Central memory CD8-positive, alpha-beta T cell (primary cell): ENCODE measurements at regions not wholly inside any gene's neighbourhood (a gene's known extent, or its start where the extent isn't known, plus 50 kb on each side); places are given as distances from the start of the nearest gene placed in this dataset.

Experiments
- ATAC-seq: fragments of 150-1000 bp; cut with Tn5 transposase; replicated peaks from 2 replicates; pipeline ENCODE4 v1.10.0; 2022; ENCODE audit warnings: mild to moderate bottlenecking, moderate FRiP score, moderate number of reproducible peaks; ENCODE audit not compliant: poor library complexity, severe bottlenecking; ENCODE audit errors: extremely low read depth
- DNase-seq, 2 donors: peaks; one replicate each; pipeline ENCODE4 v3.0.0; 2021; ENCODE audit warnings: low spot score in 2 of 2
- H3K27ac Mint-ChIP-seq: one replicate; pipeline ENCODE4 v1.8.0; 2022; ENCODE audit warnings: low read depth, mild to moderate bottlenecking, moderate library complexity, mixed read lengths
- H3K27me3 Mint-ChIP-seq: one replicate; pipeline ENCODE4 v1.8.0; 2022; ENCODE audit warnings: mixed read lengths
- H3K36me3 Mint-ChIP-seq: one replicate; pipeline ENCODE4 v1.8.0; 2022; ENCODE audit warnings: mild to moderate bottlenecking, moderate library complexity, mixed read lengths; ENCODE audit not compliant: insufficient read depth
- H3K4me1 Mint-ChIP-seq: one replicate; pipeline ENCODE4 v1.8.0; 2022; ENCODE audit warnings: mixed read lengths
- H3K4me3 Mint-ChIP-seq: one replicate; pipeline ENCODE4 v1.8.0; 2022; ENCODE audit warnings: mild to moderate bottlenecking, moderate library complexity, mixed read lengths
- H3K9me3 Mint-ChIP-seq: one replicate; pipeline ENCODE4 v1.8.0; 2022; ENCODE audit warnings: mixed read lengths

DNA sequence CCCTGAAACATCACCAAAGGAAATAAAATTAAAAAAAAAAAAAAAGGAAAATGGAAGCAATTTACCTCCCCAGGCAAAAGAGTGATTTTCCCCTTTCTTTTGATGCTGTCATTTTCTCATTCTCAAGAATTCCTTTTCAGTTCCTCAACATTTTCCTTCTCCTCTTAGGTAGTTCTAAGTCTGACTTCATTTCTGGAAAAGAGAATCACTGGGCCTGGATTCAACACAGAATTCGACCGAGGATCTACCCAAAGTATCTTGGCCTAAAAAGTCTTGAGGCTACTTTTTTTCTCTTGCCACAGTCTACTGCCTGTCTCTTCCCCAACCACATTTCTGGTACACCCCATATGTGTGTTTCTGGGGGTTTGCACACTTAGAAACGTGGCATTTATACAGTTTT is 717.8 kb upstream of the TBX3 start:
- H3K27ac Mint-ChIP-seq, result no peak overlapping the region
- H3K4me3 Mint-ChIP-seq, result no peak overlapping the region
- no peaks in the 10 kb centered on the region for H3K27me3 Mint-ChIP-seq
- peaks cover 1% of the 10 kb centered on the region for H3K9me3 Mint-ChIP-seq
- no peaks in the 10 kb centered on the region for H3K4me1 Mint-ChIP-seq
- H3K36me3 Mint-ChIP-seq, result no peaks in the 10 kb centered on the region
- DNase-seq, result no peak
- ATAC-seq, result no peak

DNA sequence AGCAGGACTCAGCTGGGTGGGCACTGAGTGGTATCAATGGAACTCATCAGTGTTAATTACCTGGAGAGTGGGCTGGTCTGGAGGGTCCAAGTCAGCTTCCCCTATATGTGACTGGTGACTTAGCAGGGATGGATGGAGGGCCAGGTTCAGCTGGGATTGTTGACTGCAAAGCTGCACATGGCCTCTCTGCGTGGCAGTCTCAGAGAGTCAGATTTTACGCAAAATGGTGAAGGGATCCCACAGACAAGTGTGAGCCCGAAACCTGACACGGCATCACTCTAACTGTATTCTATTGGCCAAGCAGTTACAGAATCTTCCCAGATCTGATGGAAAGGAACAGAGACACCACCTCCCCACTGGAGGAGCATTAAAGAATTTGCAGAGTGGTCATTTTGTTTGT is 716.0 kb upstream of the TBX3 start:
- Mint-ChIP-seq H3K4me3 (no peak overlapping the region), H3K4me1 (no peaks in the 10 kb centered on the region), H3K27ac (no peak overlapping the region), H3K36me3 (no peaks in the 10 kb centered on the region), H3K9me3 (peaks cover 15% of the 10 kb centered on the region), H3K27me3 (no peaks in the 10 kb centered on the region)
- DNase-seq (no peak), ATAC-seq (no peak)

DNA sequence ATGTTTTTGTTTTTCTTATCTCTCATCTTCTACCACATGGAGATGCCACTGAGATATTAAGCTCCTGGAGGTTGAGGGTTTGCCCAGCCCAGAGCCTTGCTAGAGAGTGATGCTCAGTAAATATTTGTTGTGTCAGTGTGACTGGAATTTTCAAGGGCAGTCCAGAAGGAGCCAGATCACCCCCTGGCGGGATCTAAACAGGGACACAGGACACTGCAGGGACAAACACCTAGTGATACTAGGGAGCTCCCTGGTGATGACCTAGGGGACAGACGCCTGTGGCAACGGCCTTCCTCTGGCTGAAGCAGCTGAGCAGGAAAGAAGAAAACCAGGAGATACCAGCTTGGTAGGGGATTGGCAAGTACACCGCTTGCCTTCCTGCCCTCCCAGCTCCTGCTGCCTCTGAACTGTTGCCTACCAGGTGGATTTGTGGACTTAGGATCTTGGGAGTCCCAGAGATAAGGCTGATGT is 714.4 kb upstream of the TBX3 start:
- Mint-ChIP-seq H3K4me1 (no peaks in the 10 kb centered on the region), H3K9me3 (peaks cover 24% of the 10 kb centered on the region), H3K36me3 (no peaks in the 10 kb centered on the region), H3K4me3 (no peak overlapping the region), H3K27me3 (no peaks in the 10 kb centered on the region), H3K27ac (no peak overlapping the region)
- ATAC-seq (no peak), DNase-seq (no peak)

DNA sequence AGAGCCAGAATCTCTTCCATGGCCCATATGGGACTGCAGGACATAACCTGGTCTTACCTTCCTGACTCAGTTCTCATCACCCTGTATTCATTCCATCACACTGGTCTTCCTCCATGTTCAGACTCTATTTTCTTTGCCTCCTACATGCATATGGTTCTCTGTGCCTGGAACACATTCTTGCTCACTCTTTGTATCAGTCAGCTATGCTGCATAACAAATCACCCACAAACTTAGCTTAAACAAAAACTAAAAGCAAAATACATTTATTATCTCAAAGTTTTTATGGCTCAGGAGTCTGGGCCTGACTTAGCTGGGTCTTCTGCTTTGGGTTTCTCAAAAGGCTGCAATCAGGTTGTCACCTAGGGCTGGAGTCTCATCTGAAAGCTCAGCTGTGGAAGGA is 712.6 kb upstream of the TBX3 start:
- H3K9me3 Mint-ChIP-seq, result peaks cover 24% of the 10 kb centered on the region
- H3K36me3 Mint-ChIP-seq, result no peaks in the 10 kb centered on the region
- ATAC-seq (no peak), DNase-seq (no peak)
- H3K4me3 Mint-ChIP-seq, result no peak overlapping the region
- no peaks in the 10 kb centered on the region for H3K4me1 Mint-ChIP-seq
- no peaks in the 10 kb centered on the region for H3K27me3 Mint-ChIP-seq
- no peak overlapping the region for H3K27ac Mint-ChIP-seq

DNA sequence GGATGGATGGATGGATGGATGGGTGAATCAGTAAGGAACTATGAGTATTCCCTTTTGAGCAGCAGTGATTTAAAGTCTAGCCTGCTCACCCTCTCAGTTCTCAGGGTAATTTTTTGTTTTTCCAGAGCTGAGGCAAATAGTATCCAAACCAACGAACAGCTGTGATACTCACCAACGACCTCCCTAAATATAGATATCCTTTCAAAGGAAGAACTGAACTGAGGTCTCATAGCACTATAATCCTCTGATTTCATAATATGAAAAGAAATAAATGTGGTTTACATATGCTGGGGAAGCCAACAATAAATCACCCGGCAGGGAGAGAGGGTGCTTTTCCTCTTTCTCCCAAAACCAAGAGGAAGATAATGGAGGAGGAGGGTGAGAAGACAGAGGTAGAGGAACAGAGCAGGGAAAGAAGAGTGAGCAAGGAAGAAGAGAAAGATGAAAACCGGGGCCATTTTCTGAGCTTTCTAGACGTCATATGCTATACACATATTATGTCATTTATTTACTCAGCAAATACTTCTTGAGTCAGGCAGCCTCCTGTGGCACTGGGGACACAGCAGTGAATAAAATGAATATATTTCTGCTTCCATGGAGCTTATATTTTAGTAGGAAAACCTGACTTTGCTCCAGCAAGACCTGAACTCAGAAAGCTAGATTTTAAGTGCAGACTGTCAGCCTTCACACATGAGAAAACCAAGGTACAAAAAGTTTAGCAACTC is 710.7 kb upstream of the TBX3 start:
- no peak for ATAC-seq
- Mint-ChIP-seq H3K4me3 (no peak overlapping the region), H3K36me3 (no peaks in the 10 kb centered on the region)

DNA sequence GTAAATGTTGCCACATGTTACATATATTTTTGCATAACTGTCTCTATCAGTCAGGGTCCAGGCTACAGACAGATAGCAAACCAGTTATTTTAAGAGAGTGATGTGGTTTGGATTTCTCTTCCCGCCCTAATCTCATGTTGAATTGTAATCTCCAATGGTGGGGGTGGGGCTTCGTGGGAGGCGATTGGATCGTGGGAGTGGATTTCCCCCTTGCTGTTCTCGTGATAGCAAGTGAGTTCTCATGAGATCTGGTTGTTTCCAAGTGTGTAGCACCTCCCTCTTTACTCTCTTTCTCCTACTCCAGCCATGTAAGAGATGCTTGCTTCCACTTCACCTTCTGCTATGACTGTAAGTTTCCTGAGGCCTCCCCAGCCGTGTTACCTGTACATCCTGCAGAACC is 704.2 kb upstream of the TBX3 start:
- no peak overlapping the region for H3K27ac Mint-ChIP-seq
- peaks cover 26% of the 10 kb centered on the region for H3K9me3 Mint-ChIP-seq
- no peak for ATAC-seq
- no peaks in the 10 kb centered on the region for H3K36me3 Mint-ChIP-seq
- no peaks in the 10 kb centered on the region for H3K27me3 Mint-ChIP-seq
- DNase-seq, result no peak
- H3K4me3 Mint-ChIP-seq, result no peak overlapping the region
- no peaks in the 10 kb centered on the region for H3K4me1 Mint-ChIP-seq

More for the DNA sequence above, 710.7 kb upstream of the TBX3 start:
- peaks cover 30% of the 10 kb centered on the region for H3K9me3 Mint-ChIP-seq
- no peaks in the 10 kb centered on the region for H3K27me3 Mint-ChIP-seq
- no peaks in the 10 kb centered on the region for H3K4me1 Mint-ChIP-seq
- DNase-seq, result no peak
- no peak overlapping the region for H3K27ac Mint-ChIP-seq

DNA sequence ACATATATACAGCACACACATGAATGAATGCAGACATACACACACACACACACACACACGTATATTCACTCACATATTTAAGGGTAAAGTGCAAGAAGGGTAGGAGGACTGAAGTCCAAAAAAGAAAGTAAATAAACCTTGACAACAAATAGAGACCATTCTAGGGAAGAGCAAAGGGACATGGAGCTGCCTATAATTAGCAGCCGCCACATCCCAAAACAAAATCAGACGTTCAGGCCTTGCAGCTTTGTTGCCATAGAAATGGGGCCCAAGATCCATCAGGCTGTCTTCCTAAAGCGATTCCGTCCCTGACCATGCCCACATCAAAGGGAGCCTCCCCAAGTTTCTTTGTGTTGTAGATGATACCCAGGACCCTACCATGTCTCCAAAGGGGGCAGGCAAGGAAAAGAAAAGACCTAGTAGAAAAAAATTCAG is 703.5 kb upstream of the TBX3 start:
- H3K27me3 Mint-ChIP-seq, result no peaks in the 10 kb centered on the region
- H3K27ac Mint-ChIP-seq, result no peak overlapping the region
- H3K36me3 Mint-ChIP-seq, result no peaks in the 10 kb centered on the region
- H3K9me3 Mint-ChIP-seq, result peaks cover 26% of the 10 kb centered on the region
- no peak for ATAC-seq
- no peak for DNase-seq
- H3K4me1 Mint-ChIP-seq, result no peaks in the 10 kb centered on the region
- no peak overlapping the region for H3K4me3 Mint-ChIP-seq

DNA sequence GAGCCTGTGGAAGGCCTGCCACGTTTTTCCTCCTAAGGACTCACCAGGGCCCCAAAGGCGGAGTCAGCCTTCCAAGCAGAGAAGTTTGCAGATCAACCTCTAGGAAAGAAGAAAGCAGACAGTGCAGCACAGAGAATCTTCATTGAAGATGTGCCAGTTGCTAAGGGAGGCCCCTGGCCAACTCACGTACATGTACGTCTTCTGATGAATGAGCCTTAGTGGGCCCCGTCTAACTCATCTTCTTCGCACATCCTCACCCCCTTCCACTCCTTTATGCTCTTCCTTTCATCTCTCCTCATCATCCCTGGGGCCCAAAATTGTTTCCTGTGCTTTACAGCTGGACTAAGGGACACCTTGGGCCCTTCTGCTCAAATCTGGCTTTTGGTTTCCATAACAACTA is 703.0 kb upstream of the TBX3 start:
- H3K4me3 Mint-ChIP-seq, result no peak overlapping the region
- no peaks in the 10 kb centered on the region for H3K27me3 Mint-ChIP-seq
- H3K36me3 Mint-ChIP-seq, result no peaks in the 10 kb centered on the region
- no peak for DNase-seq
- peaks cover 28% of the 10 kb centered on the region for H3K9me3 Mint-ChIP-seq
- H3K4me1 Mint-ChIP-seq, result no peaks in the 10 kb centered on the region
- H3K27ac Mint-ChIP-seq, result no peak overlapping the region
- no peak for ATAC-seq

DNA sequence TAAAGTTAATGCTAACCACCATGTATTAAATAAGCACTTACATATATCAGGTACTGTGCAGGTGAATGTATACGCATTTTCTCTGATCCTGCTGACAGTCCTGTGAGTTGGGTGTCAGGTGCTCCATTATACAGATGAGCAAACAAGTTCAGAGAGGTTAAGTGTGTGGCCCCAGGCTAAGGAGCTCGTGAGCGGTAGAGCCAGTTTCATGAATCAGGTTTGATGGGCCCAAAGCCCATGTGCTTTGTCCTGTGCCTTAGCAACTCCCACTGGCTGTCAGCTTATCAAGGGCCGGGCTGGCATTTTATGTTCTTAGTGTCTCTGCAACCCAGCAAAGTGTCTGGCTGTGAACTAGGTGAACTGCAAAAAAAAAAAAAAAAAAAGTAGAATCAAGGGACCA is 701.2 kb upstream of the TBX3 start:
- ATAC-seq (no peak), DNase-seq (no peak)
- H3K9me3 Mint-ChIP-seq, result peaks cover 36% of the 10 kb centered on the region
- no peaks in the 10 kb centered on the region for H3K27me3 Mint-ChIP-seq
- H3K27ac Mint-ChIP-seq, result no peak overlapping the region
- H3K4me1 Mint-ChIP-seq, result no peaks in the 10 kb centered on the region
- no peak overlapping the region for H3K4me3 Mint-ChIP-seq
- H3K36me3 Mint-ChIP-seq, result no peaks in the 10 kb centered on the region

DNA sequence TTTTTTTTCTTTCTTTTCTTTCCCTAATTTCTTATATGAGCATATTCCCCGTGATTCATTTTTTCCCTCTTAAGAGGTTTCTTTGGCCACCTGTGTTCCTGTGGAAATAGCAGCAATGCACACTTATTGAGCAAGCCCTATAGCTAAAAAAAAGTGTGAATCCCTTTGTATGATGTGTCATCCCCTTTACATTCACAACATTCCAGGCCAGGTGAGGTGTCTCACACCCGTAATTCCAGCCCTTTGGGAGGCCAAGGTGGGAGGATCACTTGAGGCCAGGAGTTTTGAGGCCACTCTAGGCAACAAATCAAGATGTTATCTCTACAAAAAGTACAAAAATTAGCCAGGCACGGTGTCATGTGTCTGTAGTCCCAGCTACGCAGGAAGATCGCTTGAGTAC is 700.4 kb upstream of the TBX3 start:
- H3K36me3 Mint-ChIP-seq, result no peaks in the 10 kb centered on the region
- H3K9me3 Mint-ChIP-seq, result peaks cover 37% of the 10 kb centered on the region
- no peak overlapping the region for H3K4me3 Mint-ChIP-seq
- H3K27me3 Mint-ChIP-seq, result no peaks in the 10 kb centered on the region
- H3K4me1 Mint-ChIP-seq, result no peaks in the 10 kb centered on the region
- no peak for ATAC-seq
- no peak for DNase-seq
- no peak overlapping the region for H3K27ac Mint-ChIP-seq

DNA sequence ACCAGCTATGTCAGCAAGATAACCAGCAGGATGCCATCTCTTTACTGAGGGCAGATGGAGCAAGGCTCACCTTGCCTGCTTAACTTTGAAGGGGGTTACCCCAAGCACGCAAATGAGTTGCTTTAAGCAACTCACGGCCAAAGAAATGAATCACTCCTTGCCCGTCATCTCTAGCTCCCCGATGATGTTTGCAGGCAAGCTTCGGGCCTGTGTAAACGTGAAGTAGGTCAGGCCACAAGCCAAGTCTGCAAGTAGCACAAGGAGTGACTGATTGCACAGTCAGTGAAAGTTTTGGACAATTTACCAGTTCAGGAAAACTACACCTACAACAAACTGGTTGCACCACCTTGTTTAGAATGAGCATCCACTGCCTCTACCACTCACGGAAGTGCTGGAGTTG is 699.7 kb upstream of the TBX3 start:
- ATAC-seq, result no peak
- no peaks in the 10 kb centered on the region for H3K4me1 Mint-ChIP-seq
- H3K36me3 Mint-ChIP-seq, result no peaks in the 10 kb centered on the region
- H3K27ac Mint-ChIP-seq, result no peak overlapping the region
- DNase-seq, result no peak
- no peak overlapping the region for H3K4me3 Mint-ChIP-seq
- H3K9me3 Mint-ChIP-seq, result peaks cover 33% of the 10 kb centered on the region
- H3K27me3 Mint-ChIP-seq, result no peaks in the 10 kb centered on the region

DNA sequence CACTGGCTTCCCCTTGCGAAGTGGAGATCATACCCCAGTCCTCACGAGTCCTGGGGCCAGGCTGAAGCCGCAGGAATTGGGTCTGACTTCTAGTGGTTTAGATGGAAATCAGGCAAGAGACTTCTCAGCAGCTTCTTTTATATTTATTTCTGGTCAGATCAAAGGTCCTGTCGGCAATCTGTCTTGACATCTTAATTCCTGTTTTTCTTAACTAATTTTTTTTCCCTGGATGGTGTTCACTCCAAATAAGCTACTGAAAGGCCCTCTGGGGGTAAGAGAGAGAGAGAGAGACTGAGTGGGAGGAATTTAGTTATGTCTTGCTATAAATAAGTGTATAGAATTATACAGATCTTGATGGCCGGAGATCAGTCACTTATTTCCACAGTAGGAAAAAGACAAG is 698.7 kb upstream of the TBX3 start:
- Mint-ChIP-seq H3K36me3 (no peaks in the 10 kb centered on the region), H3K9me3 (peaks cover 36% of the 10 kb centered on the region), H3K4me1 (no peaks in the 10 kb centered on the region), H3K27ac (no peak overlapping the region), H3K4me3 (no peak overlapping the region), H3K27me3 (no peaks in the 10 kb centered on the region)
- no peak for DNase-seq
- no peak for ATAC-seq

DNA sequence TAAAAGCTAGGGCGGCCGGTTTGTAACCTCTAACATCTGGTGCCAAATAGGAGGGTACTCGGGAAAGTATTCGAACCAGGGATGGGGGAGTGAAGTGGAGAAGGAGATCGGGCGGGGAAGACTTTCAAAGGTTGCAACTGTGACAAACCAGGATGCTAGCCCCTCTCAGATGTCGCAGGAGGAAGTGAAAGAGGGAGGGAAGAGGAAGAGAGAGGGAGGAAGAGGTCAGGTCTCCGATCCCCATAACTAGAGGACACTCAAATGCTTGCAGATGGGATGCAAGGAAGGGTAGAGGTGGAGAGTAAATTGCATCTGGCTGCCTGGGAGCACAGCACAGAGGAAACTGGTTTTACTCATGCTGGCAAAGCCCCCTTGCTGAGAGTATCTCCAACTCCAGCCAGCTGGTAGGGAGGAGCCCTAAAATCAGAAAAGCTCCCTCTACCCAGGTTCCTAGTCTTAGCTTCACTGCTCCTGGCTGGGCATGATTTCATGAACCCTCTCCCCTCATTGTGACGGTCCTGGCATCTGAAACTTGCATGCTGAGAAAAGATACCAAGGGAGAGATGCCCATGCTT is 696.7 kb upstream of the TBX3 start:
- Mint-ChIP-seq H3K36me3 (no peaks in the 10 kb centered on the region), H3K27ac (no peak overlapping the region), H3K9me3 (peaks cover 22% of the 10 kb centered on the region), H3K27me3 (no peaks in the 10 kb centered on the region), H3K4me1 (no peaks in the 10 kb centered on the region), H3K4me3 (no peak overlapping the region)
- no peak for DNase-seq
- ATAC-seq, result no peak
